ENCODE measurements at regions not wholly inside any gene's neighbourhood (a gene's known extent, or its start where the extent isn't known, plus 50 kb on each side); places are given as distances from the start of the nearest gene placed in this dataset.

DNA sequence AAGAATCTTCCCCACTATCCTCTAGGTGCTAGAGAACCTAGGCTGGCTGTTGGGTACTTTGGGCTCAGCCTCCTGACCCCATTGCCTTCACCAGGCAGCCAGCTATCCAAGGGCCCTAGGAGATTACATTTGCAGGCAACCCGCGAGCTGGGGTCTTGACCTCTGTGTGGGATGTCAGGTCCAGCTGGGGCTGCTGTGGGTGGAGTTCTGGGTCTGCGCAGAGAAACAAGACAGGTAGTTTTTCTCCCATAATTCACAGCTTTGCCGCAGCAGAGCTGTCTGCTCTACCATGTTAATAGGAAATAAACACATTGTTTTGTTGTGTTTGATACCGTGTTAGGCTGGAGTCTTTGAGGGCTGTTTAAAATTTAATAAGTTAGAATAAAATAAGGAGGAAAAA, 142.8 kb upstream of the PLET1 start:
- no peak for DNase-seq

GRCh38 chr11:112404112-112404511, 143.5 kb upstream of the PLET1 start:
- no peak for DNase-seq

DNA sequence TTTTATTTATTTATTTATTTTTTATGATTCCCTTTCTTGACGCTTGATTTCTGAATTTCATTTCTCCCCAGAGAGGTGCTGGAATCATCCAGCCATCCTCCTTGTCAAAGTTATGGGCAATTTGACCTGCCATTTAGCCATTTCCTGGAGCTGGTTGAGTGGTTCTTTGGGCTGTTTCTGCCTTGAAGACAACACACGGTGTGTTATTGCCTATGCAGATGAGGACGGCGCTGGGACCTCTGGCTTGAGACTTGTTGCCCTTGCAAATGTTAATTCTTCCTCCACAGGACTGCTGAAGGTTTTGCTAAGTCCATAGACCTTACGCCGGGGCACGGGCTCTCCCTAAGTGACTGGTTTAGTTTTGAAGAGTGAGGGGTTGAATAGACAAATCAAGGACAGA, 147.9 kb upstream of the PLET1 start:
- no peak for DNase-seq

GRCh38 chr11:112410325-112410724, 149.7 kb upstream of the PLET1 start:
- no peak for DNase-seq

GRCh38 chr11:112412383-112412782, 151.7 kb upstream of the PLET1 start:
- DNase-seq: no peak

GRCh38 chr11:112417339-112417738, 156.7 kb upstream of the PLET1 start:
- DNase-seq: no peak

DNA sequence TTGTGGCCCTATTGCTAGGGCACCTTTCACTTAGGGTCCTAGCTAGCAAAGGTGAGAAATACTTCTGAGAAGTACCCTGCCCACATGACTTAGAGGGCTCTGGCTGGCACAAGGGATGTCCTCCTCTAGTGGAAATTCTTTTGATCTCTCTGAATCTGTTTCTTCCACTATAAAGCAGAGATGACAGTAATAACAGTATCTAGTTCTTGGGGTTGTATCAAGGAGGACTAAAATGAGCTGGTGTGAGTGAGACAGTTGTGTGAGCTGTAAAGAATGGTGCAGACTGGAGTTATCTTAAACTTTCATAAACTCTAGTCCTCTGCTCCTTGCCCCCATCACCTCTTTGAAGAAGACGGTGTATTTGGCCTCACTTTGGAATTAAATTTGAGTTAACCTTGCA, 157.8 kb upstream of the PLET1 start:
- no peak for DNase-seq

DNA sequence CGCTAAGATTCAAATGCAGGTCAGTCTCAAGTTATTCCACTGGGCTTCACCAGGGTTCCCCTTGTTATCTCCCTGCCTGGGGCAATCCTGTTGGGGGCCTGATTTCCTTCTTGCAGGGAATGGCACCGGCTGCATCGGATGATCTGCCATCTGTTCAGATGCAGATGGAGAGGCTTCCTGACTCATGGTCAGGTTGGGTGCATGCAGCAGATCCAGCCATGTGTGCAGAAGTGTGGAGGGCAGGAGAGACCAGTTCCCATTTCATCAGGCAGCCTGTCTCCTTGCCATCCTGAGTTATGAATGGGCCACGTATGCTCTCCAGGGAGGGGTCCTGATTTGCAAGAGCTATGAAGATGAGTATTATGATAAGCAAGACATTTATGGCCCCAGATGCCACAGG, 161.2 kb upstream of the PLET1 start:
- peak in 1 of 2 experiments; percentile 64 for DNase-seq

DNA sequence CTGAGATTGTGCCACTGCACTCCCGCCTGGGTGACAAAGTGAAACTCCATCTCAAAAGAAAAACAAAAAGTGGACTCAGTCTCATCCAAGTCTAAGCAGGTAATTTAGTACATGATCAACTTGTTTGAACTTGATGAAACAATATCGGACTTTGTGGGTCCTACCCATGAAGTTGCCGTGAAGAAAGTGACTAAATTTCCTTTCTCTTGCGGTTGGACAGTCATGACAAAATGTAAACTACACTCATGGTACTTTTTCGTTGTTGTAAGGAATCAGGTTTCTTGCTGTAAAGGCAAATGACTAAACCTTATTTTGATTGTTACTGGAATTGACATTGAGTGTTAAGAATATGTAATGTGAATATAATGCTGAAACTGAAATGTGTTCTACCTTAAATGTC, 164.5 kb upstream of the PLET1 start:
- no peak for DNase-seq

GRCh38 chr11:112437096-112437495, 176.4 kb upstream of the PLET1 start:
- no peak for DNase-seq

GRCh38 chr11:112439614-112440013, 179.0 kb upstream of the PLET1 start:
- no peak for DNase-seq

DNA sequence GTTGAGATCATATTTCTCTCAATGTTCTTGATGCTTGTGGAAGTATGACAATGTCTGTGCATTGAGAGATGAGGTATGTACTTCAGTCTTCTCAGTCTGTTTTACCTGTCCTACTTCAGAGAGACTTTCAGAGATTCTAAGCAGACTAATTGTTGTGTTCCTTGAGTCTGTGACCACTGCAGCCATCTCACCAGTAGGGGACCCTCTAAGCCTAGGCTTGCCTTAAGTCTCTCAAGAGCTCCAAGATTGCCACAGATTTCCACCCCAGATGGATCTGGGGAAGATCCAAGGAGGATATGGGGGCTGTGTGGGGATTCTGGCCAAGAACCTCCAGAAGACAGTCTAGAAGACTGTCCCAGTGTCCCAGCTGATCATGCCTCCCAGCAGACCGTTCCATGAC, 179.9 kb upstream of the PLET1 start:
- DNase-seq: no peak

DNA sequence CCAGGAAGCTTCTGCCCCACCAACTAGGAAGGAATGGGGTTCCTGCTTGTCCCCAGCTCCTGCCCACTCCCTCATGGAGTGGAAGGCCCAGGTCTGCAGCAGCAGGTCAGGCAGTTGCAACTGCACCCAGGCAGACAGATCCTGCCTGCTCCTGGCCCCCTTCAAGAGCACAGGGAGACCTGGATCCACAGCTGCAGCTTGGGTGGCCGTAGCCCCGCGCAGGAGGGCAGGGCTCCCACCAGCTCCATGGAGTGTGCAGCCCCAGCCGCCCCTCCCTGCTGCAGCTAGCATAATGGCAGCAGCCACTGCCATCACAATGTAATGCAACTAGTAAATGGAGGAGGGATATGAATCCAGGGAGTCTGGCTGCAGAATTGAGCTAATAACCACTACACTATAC, 187.5 kb upstream of the PLET1 start:
- DNase-seq: no peak

GRCh38 chr11:112448806-112449205, 188.1 kb upstream of the PLET1 start:
- DNase-seq: no peak

- no peak for DNase-seq
Observed at GRCh38 chr11:112451250-112451649, 190.6 kb upstream of the PLET1 start.

DNA sequence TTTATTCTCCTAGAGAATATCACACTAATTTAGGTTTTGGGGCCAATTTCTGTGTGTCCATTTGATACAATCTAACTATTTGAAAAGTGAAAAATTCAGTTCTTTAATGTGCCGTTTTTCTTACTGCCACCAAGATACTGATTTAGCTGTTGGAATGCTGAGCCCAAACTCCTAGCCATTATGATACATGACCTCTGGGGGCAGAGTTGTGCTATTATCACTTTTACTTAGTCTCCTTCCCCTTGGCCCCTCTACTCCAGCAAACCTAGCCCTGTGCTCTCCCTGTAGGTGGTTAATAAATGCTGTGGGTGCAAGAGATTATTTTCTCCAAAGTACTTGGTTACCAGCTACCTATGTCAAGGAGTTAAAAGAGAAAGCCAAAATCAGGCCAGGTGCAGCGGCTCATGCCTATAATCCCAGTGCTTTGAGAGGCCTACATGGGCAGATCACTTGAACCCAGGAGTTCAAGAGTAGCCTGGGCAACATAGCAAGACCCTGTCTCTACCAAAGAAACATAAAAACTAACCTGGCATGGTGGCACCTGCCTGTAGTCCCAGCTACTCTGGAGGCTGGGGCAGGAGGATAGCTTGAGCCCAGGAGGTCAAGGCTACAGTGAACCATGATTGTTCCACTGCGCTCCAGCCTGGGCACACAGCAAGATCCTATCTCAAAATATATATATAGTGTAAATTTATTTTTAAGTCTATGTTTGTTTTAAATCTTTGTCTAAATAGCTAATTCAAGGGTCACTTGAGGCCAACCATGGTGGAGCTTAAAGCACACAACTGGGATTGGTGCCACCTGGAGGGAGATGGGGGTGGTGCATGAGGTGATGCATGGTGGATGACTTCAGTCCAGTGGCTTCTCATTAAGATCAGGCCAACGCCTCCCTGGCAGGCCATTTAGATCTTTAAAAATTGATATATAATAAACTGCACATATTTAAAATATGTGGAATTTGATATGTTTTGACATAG, 193.2 kb upstream of the PLET1 start:
- no peak for DNase-seq

- DNase-seq: no peak
Observed at GRCh38 chr11:112454841-112455240, 194.2 kb upstream of the PLET1 start.

DNA sequence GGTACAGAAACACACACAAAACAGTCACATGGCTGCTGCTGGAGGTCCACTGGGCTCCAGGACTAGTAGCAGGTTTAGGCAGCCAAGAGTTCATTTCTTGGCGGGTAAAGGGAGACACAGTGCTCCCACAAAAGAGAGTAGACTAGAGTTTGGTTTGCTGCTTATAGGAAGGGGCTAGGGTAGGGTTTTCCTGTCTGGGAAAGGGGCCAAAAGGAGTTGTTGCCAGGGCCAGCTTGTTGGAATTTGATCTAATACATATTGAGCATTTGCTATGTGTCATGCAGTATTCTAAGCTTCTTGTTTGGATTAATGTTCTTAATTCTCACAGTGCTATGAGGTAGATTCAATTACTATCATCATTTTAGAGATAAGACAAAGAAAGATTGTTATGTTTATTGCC, 195.1 kb upstream of the PLET1 start:
- DNase-seq: peak; percentile 59 to 85

DNA sequence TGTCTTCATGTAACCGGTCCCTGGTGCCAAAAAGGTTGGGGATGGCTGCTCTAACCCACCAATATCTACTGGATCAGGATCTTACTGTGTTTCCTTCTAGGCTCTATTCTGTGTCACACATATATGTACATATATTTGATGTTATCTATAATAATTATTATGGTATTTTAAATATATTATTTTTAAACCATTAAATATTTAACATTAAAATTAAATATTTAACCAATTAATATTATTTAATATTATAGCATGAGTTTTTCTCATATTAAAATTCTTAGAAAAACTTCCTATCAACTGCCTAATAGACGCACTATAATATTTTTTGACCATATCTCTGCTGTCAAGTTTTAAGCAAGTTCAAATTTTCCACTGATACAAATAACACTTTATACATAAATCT, 196.9 kb upstream of the PLET1 start:
- DNase-seq: no peak

DNA sequence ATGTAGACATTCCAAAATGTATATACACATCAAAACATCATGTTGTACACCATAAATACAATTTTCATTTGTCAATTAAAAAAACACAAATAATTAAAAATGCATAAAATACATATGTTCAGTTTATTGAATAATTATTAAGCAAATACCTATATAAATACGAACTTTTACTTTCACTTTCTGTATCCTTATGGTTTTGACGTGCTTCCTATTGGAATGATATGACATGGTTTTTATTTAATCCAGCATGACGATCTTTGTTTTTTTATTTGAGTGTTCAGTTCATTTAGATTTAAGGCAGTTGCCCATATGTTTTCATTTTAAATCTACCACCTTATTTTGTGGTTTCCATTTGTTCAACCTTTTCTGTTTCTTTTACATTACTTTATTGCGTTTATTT, 198.3 kb upstream of the PLET1 start:
- DNase-seq: no peak

DNA sequence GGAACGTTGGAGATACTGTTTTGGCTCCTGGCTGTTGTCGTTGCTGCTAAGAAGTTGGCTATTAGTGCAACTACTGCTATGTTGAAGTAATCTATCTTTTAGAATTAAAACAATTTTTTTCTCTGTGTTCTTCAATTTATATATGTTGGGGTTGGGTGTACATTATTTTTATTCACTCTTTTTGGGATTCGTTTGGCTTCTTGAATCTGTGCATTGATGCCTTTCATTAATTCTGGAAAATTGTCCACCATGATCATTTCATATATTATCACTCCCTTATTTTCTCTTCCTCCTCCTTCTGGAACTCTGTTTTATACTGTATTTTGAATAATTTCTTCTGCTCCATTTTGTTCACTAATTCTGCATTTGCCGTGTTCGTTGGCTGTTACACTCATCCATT, 199.5 kb upstream of the PLET1 start:
- no peak for DNase-seq

GRCh38 chr11:112464949-112465348, 204.3 kb upstream of the PLET1 start:
- no peak for DNase-seq

DNA sequence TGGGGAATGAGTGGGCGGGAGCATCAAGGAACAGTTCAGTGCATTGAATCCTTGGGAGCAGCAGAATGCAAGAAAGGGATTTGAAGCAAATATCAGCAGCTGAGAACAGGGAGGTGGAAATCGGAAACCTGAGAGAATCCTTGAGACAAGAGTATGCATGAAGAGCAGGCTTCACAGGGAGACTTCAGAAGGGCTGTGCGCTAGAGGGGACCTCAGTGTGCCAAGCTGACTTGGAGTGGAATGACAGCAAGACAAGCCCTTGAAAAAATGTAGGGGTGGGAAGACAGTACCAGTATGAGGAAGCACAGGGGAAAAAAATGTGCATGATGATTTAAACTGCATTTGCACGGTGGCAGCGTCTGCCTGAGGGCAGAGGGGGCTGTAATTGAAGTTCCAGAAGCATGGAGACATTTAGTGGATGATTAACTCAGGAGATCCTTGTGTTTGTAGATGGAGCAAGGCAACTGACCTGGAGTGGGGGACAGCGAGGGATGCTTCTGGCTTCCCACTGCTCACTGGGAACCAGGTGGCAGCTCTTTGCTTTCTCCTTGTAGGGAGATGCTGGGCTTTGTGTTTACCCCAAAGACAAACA, 204.9 kb upstream of the PLET1 start:
- no peak for DNase-seq

DNA sequence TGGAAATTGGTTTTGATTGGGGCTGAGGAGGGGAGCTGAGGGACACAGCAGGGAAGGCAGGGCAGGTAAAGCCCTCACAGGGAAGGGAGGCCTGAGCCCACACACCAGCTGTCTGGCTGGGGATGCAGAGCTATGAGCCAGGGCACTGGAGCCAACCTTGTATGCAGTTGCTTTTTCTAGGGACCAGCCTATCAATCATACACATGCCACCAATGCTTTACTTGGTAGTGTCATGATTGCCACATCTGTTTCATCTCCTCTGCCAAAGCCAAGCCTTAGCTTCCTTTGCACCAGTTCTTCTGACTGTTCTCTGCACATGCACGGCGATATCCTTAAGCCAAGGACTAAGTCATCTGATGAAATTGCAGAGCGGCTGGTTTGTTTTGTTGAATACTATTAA, 207.1 kb upstream of the PLET1 start:
- peak; percentile 25 to 56 for DNase-seq

- no peak for DNase-seq
Observed at GRCh38 chr11:112469376-112469775, 208.7 kb upstream of the PLET1 start.
